ENCODE measurements at regions not wholly inside any gene's neighbourhood (a gene's known extent, or its start where the extent isn't known, plus 50 kb on each side); places are given as distances from the start of the nearest gene placed in this dataset.
"Not testable (repeated sequence)": the region's sequence is repeated elsewhere in the genome, so short reads cannot be mapped to it uniquely, and the experiment has no call there.

DNA sequence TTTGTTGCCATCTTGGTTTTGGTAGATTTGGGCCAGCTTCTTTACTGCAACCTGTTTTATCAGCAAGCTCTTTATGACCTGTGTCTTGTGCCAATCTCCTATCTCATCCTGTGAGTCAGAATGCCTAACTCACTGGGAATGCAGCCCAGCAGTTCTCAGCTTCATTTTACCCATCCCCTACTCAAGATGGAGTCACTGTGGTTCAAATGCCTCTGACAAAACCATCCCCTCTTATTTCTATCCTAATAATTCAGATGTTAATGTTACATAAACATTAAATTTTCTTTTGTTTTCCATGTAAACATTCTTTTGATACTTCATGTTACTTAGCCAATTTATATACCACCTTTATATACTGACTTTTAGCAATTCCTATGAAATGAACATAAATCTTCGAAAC lies 746.3 kb downstream of the CDH18 start:
- in situ Hi-C loops (cut with MboI; ENCODE audit: low pct_unique_long_range_greater_than_20kb, low sequenced_read_pairs), result no loop called here
- no peak for DNase-seq

DNA sequence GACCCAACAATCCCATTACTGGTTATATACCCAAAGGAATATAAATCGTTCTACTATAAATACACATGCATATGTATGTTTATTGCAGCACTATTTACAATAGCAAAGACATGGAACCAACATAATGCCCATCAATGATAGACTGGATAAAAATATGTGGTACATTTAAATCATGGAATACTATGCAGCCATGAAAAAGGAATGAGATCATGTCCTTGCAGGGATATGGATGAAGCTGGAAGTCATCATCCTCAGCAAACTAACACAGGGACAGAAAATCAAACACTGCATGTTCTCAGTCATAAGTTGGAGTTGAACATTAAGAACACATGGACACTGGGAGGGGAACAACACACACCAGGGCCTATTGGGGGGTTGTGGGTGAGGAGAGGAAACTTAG lies 741.8 kb downstream of the CDH18 start:
- DNase-seq; in situ Hi-C loops (cut with MboI; ENCODE audit: low pct_unique_long_range_greater_than_20kb, low sequenced_read_pairs): not testable (repeated sequence)

DNA sequence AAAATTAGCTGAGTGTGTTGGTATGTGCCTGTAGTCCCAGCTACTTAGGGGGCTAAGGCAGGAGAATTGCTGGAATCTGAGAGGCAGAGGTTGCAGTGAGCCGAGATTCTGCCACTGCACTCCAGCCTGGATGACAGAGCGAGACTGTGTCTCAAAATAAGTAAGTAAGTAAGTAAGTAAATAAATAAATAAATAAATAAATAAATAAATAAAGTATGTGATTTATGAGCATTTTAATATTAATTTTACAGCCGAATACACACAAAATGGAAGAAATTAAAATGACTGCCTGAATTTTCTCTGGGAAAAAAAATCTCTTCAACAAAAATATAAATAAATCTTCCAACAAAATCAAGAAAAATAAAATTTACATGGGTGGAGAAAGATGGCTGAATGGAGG lies 740.7 kb downstream of the CDH18 start:
- no peak for DNase-seq
- in situ Hi-C loops (cut with MboI; ENCODE audit: low pct_unique_long_range_greater_than_20kb, low sequenced_read_pairs), result no loop called here

DNA sequence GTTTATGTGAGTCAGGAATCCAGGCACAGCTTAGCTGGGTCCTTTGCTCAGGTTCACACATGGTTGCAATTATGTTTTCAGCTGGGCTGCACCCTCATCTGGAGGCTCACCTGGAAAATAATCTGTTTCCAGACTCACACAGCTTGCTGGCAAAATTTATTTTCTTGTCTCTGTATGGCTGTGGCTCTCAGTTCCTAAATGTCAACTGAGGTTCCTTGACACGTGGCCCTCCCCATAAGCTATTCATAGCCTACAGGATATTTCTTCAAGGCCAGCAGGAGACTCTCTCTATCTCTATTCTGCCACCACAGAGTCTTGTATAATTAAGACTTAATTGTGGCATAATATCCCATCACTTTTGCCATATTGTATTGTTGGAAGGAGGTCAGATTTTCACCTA lies 732.0 kb downstream of the CDH18 start:
- in situ Hi-C loops (cut with MboI; ENCODE audit: low pct_unique_long_range_greater_than_20kb, low sequenced_read_pairs), result no loop called here
- no peak for DNase-seq

DNA sequence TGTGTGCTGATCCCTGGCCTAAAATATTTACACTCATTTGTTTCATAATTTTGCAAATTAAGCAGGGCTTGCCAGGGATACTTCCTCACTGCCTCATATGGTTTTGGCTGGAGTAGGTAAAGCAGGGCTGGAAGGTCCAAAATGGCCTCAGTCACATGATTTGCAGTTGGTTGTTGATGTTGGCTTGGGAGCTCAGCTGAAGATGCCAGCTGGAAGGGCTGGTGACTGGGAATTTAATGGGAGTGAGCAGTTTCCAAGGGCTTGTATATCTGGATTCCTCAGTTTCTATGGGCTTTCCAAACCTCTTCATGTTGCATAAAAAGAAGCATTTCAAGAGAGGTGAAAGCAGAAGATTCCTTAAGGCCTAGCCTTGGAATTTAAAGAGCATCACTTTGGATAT lies 729.3 kb downstream of the CDH18 start:
- in situ Hi-C loops (cut with MboI; ENCODE audit: low pct_unique_long_range_greater_than_20kb, low sequenced_read_pairs), result no loop called here
- no peak for DNase-seq

DNA sequence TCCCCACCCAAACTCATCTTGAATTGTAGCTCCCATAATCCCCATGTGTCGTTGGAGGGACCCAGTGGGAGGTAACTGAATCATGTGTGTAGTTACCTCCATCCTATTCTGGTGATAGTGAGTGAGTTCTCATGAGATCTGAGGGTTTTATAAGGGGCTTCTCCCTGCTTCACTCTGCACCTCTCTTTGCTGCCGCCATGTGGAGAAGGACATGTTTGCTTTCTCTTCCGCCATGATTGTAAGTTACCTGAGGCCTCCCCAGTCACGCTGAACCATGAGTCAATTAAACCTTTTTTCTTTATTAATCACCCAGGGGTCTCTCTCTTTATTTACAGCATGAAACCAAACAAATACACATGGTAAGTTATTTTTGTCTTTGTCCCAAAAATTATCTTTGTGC lies 726.1 kb downstream of the CDH18 start:
- in situ Hi-C loops (cut with MboI; ENCODE audit: low pct_unique_long_range_greater_than_20kb, low sequenced_read_pairs), result no loop called here
- no peak for DNase-seq

DNA sequence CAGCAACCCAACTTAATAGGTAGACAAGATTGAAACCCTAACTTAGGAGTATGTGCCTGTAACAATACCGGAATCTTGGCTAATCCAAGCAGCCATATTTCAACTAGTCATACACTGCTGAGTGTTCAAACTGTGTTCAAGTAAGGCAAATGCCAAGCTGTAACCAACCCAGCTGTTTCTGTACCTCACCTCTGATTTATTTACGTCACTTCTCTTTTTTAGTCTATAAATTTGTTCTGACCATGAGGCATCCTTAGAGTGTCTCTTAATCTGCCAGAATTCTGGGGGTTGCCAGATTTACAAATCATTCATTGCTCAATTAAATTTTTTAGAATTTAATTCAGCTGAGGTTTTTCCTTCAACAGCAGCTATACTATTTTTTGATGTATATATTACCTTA lies 723.2 kb downstream of the CDH18 start:
- DNase-seq, result no peak
- in situ Hi-C loops (cut with MboI; ENCODE audit: low pct_unique_long_range_greater_than_20kb, low sequenced_read_pairs), result no loop called here

DNA sequence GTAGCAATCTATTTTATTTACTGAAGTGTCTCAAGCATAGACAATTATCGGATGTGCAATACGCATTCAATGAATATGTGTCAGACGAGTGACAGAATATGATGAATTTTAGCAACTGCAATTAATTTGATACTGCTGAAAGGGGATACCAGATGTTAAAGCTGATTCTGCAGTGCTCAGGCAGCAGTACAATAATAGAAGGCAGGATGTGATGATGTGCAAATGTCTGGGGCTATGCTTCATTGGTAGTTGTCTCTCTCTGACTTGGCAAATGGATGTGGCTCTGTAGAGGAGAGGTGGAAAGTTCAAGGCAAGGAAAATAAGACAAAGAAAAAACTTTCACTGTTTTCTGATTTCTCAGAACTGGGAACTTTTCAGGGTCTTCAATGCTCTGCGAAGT lies 721.2 kb downstream of the CDH18 start:
- no peak for DNase-seq
- in situ Hi-C loops (cut with MboI; ENCODE audit: low pct_unique_long_range_greater_than_20kb, low sequenced_read_pairs), result no loop called here

DNA sequence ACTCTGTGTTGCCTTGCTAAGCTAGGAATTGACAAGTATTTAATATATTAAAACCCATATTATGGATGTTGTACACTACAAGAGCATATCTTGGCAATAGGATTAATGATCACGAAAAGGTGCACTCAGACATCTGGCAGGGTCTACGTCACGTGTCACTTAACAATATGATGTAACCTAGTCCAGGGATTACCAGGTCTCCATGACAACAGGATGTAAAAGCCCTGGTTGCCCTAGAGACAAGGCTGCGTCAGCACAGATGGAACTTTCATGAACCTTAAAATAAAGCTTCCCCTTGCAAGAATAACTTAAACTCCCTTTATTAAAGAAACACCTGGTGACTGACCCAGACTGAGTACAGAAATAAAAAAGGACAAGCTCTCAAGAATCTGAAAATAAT lies 717.8 kb downstream of the CDH18 start:
- no peak for DNase-seq
- in situ Hi-C loops (cut with MboI; ENCODE audit: low pct_unique_long_range_greater_than_20kb, low sequenced_read_pairs), result no loop called here

DNA sequence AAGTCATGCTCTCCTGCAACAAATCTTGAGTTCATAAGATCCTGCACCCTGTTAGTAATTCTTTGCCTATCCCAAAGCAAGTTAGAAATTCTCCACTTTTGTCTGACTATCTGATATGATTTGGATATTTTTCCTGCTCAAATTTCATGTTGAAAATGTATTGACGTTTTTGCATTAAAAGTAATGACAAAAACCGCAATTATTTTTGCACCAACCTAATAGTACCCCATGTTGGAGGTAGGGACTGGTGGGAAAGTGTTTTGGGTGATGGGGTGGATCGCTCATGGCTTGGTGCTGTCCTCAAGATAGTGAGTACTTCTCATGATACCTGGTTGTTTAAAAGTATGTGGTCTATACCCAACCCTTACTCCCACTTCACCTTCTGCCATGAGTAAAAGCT lies 713.4 kb downstream of the CDH18 start:
- DNase-seq, result no peak
- in situ Hi-C loops (cut with MboI; ENCODE audit: low pct_unique_long_range_greater_than_20kb, low sequenced_read_pairs), result no loop called here

DNA sequence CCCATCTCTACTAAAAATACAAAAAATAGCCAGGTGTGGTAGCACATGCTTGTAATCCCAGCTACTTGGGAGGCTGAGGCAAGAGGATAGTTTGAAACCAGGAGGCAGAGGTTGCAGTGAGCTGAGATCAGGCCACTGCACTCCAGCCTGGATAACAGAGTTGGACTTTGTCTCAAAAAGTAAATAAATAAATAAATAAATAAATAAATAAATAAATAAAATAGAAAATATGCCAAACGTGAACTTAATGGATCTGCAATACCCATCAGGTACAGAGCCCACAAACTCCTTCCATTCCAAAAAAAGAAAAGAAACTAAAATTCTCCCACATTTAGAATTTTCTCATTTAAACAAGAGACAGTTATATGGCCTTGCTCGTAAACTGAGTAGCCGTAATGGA lies 702.7 kb downstream of the CDH18 start:
- DNase-seq, result no peak
- in situ Hi-C loops (cut with MboI; ENCODE audit: low pct_unique_long_range_greater_than_20kb, low sequenced_read_pairs), result no loop called here

DNA sequence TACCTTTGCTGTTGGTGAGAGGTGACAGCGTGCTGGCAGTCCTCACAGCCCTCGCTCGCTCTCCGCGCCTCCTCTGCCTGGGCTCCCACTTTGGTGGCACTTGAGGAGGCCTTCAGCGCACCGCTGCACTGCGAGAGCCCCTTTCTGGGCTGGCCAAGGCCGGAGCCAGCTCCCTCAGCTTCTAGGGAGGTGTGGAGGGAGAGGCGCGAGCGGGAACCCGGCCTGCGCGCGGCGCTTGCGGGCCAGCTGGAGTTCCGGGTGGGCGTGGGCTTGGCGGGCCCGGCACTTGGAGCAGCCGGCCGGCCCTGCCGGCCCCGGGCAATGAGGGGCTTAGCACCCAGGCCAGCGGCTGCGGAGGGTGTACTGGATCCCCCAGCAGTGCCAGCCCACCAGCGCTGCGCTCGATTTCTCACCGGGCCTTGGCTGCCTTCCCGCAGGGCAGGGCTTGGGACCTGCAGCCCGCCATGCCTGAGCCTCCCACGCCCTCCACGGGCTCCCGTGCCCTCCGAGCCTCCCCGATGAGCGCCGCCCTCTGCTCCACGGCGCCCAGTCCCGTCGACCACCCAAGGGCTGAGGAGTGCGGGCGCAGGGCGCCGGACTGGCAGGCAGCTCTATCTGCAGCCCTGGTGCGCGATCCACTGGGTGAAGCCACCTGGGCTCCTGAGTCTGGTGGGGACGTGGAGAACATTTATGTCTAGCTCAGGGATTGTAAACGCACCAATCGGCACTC lies 700.3 kb downstream of the CDH18 start:
- DNase-seq; in situ Hi-C loops (cut with MboI; ENCODE audit: low pct_unique_long_range_greater_than_20kb, low sequenced_read_pairs): not testable (repeated sequence)

DNA sequence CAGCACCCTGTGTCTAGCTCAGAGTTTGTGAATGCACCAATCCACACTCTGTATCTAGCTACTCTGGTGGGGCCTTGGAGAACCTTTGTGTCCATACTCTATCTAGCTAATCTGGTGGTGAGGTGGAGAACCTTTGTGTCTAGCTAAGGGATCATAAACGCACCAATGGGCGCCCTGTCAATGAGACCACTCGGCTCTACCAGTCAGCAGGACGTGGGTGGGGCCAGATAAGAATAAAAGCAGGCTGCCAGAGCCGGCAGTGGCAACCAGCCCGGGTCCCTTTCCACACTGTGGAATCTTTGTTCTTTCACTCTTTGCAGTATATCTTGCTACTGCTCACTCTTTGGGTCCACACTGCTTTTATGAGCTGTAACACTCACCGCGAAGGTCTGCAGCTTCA lies 699.7 kb downstream of the CDH18 start:
- DNase-seq; in situ Hi-C loops (cut with MboI; ENCODE audit: low pct_unique_long_range_greater_than_20kb, low sequenced_read_pairs): not testable (repeated sequence)

DNA sequence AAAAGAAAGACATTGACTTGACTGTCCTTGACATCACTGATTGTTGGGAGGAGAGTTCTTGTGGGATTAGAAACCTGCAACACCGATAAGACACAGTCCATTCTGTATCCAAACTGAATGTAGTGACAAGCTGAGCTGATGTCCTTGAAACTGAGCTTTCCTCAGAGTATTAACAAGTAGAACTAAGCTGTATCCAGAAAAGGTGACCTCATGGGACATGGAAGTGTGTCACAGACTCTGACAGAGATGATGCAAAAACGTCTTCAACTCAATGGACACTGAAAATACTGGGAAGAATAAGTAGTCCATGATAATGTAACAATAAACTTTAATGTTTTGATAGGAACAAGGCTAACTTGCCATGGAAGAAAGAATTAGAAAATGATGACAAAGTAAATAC lies 690.1 kb downstream of the CDH18 start:
- DNase-seq, result no peak
- in situ Hi-C loops (cut with MboI; ENCODE audit: low pct_unique_long_range_greater_than_20kb, low sequenced_read_pairs), result no loop called here

DNA sequence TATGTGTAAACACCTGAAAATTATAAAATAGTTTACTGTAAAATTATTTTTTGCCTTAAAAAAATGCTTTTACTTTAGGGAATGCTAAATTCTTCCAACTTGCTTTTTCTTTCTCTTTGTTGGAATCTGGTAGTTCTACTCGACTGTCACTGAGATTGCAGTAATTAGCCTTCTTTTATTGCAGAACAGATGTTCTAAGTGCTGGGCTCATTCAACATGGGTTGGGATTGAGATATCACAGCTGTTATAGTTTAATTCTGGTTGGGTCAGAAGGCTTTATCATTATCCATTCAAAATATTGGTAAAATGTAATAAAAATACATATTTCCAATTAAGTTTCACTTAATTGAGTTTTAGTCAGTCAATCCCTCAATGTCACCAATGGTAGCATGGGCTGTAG lies 686.7 kb downstream of the CDH18 start:
- DNase-seq, result no peak
- in situ Hi-C loops (cut with MboI; ENCODE audit: low pct_unique_long_range_greater_than_20kb, low sequenced_read_pairs), result no loop called here

DNA sequence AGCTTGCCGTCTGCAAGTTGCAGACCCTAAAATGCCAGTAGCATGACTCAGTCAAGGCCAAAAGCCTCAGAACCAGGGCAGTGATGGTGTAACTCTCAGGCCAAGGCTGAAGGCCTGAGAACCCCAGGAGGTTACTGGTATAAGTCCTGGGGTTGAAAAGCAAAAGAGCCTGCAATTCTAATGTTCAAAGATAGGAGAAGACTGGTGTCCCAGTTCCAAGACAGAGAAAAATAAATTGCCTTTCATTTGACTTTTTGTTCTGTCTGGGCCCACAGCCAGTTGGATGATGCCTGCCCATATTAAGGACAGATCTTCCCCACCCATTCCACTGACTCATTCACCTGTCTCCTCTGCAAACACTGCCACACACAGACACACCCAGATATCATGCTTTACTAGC lies 673.2 kb downstream of the CDH18 start:
- in situ Hi-C loops (cut with MboI; ENCODE audit: low pct_unique_long_range_greater_than_20kb, low sequenced_read_pairs), result no loop called here
- no peak for DNase-seq

DNA sequence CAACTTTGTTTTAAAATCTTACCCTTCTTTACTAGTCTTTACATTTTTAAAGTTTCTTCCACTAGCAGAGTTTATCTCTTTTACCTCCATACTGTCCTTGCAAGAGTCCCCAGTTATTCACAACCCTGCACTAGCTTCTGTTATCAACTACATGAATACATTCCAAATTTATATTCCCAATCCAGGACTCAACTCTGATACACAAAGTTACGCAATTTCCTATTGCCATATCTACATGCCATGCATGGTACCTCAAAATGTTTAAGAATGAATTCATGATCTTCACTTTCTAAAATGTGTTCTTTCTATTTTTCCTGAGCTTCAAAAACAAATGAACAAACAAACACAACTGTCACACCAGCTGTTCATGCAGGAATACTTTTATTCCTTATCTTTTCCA lies 668.7 kb downstream of the CDH18 start:
- in situ Hi-C loops (cut with MboI; ENCODE audit: low pct_unique_long_range_greater_than_20kb, low sequenced_read_pairs), result no loop called here
- DNase-seq, result no peak

DNA sequence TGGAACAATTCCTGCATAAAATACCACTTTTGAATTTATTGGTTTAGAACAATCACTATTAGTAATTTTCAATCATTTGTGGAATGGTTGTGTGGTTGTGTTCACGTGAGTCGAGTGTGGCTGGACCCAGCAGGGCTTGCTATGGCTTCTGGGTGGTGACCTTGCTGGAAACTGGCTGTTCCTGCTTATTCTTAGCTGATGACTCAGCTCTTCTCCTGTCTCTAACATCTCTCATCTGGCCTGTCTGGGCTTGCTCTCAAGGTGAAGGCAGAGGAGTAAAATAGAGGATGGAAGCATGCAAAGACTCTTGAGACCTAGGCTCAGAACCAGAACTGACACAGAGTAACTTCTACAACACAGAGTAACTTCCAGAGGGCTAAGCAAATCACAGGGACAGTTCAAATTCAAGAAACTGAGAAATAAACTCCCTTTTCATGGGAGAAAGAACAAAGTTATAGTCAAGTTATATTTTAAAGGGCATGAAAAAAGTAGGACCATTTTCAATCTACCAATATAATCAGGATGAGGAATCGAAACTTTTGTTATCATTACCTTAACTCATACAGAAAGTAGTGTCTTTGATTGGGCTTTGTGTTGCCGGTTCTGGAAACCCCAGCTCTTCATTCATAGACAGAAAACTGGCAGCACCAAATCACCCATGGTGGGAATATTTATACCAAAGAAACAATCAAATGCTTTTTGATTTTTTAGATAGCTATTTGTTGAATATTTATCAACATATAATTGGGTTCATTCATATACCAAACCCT lies 665.1 kb downstream of the CDH18 start:
- DNase-seq, result no peak
- in situ Hi-C loops (cut with MboI; ENCODE audit: low pct_unique_long_range_greater_than_20kb, low sequenced_read_pairs), result no loop called here

DNA sequence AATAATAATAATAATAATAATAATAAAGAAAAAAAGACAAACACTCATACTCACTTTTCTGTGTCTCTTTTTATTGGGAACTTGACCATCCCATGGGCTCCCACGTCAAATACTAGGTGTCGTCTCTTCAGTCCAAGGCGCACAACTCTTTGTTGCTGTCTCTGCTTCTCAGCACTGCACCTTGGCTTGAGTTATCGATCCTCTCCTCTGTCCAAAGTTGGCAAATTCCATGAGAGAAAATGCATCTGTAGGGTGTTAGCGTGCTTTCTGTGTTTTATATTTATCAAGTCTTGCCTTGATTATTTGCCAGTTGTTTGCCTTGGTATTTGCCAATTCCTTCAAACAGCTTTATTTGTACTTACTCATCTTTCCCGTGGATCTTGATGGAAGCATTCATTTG lies 653.7 kb downstream of the CDH18 start:
- no peak for DNase-seq
- in situ Hi-C loops (cut with MboI; ENCODE audit: low pct_unique_long_range_greater_than_20kb, low sequenced_read_pairs), result no loop called here

DNA sequence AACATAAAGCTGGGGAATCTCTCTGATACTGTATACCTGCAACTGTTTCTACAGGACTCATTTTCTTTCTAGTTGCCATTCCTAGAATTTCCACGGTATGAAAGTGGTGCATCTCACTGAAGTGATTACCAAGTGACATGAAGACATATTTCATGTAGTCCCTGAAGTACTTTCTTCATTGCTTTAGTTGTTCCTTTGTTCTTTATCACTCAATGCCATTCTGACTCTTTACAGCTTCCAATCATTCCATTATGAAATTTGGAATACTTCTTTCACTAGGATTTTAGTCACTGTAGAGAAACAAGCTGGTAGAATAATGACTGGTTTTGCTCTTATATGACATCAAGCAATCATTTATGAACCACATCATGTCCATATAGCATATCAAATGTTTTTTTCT lies 645.1 kb downstream of the CDH18 start:
- in situ Hi-C loops (cut with MboI; ENCODE audit: low pct_unique_long_range_greater_than_20kb, low sequenced_read_pairs), result no loop called here
- no peak for DNase-seq

DNA sequence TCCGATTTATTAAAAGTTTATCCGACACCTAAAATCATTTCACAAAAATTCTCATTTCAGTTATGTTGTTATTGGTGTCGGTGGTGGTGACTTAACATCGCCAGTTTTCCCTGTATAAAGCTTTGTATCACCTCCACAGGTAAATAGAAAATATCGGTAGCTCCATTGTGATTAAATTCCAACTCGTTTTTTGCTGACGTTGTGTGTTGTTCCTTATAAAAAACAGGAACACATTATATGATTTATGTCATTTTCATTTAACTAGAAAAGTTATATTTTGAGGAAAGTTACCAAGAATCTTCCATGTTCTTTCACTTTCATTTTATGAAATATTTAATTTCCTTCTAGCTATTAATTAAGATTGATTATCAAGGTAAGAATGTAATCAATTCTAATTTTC lies 635.9 kb downstream of the CDH18 start:
- in situ Hi-C loops (cut with MboI; ENCODE audit: low pct_unique_long_range_greater_than_20kb, low sequenced_read_pairs), result no loop called here
- DNase-seq, result no peak

Measured in KBM-7 (cell line).